ENCODE measurements at regions not wholly inside any gene's neighbourhood (a gene's known extent, or its start where the extent isn't known, plus 50 kb on each side); places are given as distances from the start of the nearest gene placed in this dataset.
"Not testable (repeated sequence)": the region's sequence is repeated elsewhere in the genome, so short reads cannot be mapped to it uniquely, and the experiment has no call there.

DNA sequence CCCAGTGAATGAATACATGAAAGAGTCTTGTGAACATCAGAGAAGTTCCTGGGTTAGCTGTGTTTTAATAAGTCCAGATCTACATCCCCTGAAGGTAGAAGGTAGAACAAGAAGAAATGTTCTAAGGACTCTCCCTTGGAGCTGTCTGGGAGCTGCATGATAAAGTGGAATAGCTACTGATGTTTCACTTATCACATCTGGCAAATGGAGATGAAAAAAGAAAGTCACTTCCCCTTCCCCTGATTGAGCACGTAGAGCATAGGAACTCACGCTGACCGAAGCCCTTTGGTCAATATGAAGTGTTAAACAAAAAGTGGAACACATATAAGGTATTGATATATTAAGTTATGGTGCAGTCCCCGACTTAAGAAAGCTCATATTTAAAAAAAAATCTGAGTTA lies 53.2 kb upstream of the PARP1 start:
- WGBS (ENCODE audit: insufficient coverage), result 60% methylated on average over 4 of the region's 4 CpGs
- H3K4me3 ChIP-seq (ENCODE audit: low read length), result no peak overlapping the region
- H3K27me3 ChIP-seq (ENCODE audit: control insufficient read depth, insufficient read depth, low read length), result no peaks in the 10 kb centered on the region
- no peak for DNase-seq
- TF ChIP-seq, protein P1, sequence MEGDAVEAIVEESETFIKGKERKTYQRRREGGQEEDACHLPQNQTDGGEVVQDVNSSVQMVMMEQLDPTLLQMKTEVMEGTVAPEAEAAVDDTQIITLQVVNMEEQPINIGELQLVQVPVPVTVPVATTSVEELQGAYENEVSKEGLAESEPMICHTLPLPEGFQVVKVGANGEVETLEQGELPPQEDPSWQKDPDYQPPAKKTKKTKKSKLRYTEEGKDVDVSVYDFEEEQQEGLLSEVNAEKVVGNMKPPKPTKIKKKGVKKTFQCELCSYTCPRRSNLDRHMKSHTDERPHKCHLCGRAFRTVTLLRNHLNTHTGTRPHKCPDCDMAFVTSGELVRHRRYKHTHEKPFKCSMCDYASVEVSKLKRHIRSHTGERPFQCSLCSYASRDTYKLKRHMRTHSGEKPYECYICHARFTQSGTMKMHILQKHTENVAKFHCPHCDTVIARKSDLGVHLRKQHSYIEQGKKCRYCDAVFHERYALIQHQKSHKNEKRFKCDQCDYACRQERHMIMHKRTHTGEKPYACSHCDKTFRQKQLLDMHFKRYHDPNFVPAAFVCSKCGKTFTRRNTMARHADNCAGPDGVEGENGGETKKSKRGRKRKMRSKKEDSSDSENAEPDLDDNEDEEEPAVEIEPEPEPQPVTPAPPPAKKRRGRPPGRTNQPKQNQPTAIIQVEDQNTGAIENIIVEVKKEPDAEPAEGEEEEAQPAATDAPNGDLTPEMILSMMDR (IDR thresholded peaks at IDR 0.05), result no peak
- intact Hi-C loops (cut with micrococcal nuclease), result no loop called here
- ATAC-seq, result no peak
- H3K9me3 Mint-ChIP-seq, result no peaks in the 10 kb centered on the region
- no peak overlapping the region for H3K27ac Mint-ChIP-seq
- H3K27ac ChIP-seq (ENCODE audit: low read length), result no peak overlapping the region
- no peaks in the 10 kb centered on the region for H3K36me3 Mint-ChIP-seq
- no peaks in the 10 kb centered on the region for H3K36me3 ChIP-seq (ENCODE audit: control insufficient read depth, insufficient read depth, low read length)
- peaks cover 9% of the 10 kb centered on the region for H3K4me1 ChIP-seq (ENCODE audit: control insufficient read depth, insufficient read depth, low read length)
- H3K4me3 Mint-ChIP-seq, result no peak overlapping the region
- no peaks in the 10 kb centered on the region for H3K9me3 ChIP-seq (ENCODE audit: control insufficient read depth, insufficient read depth, low read length)
- H3K4me1 Mint-ChIP-seq, result peaks cover 10 to 11% of the 10 kb centered on the region in 2 donors
- peaks cover 2 to 6% of the 10 kb centered on the region in 2 donors for H3K27me3 Mint-ChIP-seq (ENCODE audit: low read depth in 2 of 2)

DNA sequence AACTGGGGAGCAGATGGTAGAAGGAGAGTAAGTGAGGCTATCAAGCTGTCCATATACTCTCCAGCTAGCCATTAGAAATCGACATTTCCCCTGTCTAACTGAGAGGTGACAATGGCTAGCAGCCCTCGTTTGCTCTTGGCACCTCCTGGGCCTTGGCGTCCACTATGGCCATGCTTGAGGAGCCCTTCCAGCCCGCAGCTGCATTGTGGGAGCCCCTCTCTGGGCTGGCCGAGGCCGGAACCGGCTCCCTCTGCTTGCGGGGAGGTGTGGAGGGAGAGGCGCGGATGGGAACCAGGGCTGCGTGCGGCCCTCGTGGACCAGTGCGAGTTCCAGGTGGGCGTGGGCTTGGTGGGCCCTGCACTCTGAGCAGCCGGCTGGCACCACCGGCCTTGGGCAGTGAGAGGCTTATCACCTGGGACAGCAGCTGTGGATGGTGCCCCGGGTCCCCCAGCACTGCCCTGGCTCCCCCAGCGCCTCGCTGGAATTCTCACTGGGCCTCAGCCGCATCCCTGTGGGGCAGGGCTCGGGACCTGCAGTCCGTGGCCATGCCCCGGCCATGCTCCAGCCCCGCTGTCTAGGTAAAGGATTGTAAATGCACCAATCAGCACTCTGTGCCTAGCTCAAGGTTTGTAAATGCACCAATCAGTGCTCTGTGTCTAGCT lies 56.2 kb upstream of the PARP1 start:
- Histone ChIP-seq H3K4me3 (ENCODE audit: low read length) (no peak overlapping the region), H3K27me3 (ENCODE audit: control insufficient read depth, insufficient read depth, low read length) (peaks cover 2% of the 10 kb centered on the region), H3K9me3 (ENCODE audit: control insufficient read depth, insufficient read depth, low read length) (no peaks in the 10 kb centered on the region), H3K27ac (ENCODE audit: low read length) (no peak overlapping the region), H3K36me3 (ENCODE audit: control insufficient read depth, insufficient read depth, low read length) (no peaks in the 10 kb centered on the region), H3K4me1 (ENCODE audit: control insufficient read depth, insufficient read depth, low read length) (no peaks in the 10 kb centered on the region)
- 95% methylated on average over 25 of the region's 25 CpGs for WGBS (ENCODE audit: insufficient coverage)
- Mint-ChIP-seq H3K36me3 (no peaks in the 10 kb centered on the region), H3K27me3 (ENCODE audit: low read depth in 2 of 2) (peaks cover 11 to 28% of the 10 kb centered on the region in 2 donors), H3K9me3 (no peaks in the 10 kb centered on the region), H3K4me1 (no peaks in the 10 kb centered on the region), H3K27ac (no peak overlapping the region), H3K4me3 (no peak overlapping the region)
- ATAC-seq, result no peak
- intact Hi-C loops (cut with micrococcal nuclease), result no loop called here
- DNase-seq, result no peak
- TF ChIP-seq, protein P1 (IDR thresholded peaks at IDR 0.05), result no peak

DNA sequence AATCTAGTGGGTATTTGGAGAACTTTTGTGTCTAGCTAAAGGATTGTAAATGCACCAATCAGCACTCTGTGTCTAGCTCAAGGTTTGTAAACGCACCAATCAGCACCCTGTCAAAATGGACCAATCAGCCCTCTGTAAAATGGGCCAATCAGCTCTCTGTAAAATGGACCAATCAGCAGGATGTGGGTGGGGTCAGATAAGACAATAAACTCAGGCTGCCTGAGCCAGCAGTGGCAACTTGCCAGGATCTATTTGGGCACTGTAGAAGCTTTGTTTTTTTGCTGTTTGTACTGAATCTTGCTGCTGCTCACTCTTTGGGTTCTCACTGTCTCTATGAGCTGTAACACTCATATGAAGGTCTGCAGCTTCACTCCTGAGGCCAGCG lies 56.7 kb upstream of the PARP1 start:
- intact Hi-C loops (cut with micrococcal nuclease); H3K27ac Mint-ChIP-seq: not testable (repeated sequence)

DNA sequence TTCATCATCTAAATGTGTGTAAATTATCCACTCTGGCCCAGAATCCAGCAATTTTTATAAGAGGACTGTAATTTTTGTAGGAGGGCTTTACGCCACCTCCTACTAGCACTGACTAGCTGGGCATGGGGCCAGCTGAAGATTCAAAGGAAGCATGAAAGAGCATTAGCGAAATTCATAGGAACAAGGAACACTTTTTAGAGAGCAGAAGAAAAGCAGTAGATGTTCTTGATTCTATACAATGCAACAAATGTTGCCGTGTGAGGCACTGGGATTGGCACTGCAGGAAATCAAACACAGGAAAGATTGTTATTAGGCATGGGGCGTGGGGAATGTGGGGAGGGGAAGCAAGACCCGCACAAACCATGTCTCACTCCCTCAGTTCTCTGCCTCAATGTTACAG lies 58.4 kb upstream of the PARP1 start:
- Histone ChIP-seq H3K36me3 (ENCODE audit: control insufficient read depth, insufficient read depth, low read length) (no peaks in the 10 kb centered on the region), H3K4me3 (ENCODE audit: low read length) (no peak overlapping the region), H3K27me3 (ENCODE audit: control insufficient read depth, insufficient read depth, low read length) (peaks cover 2% of the 10 kb centered on the region), H3K4me1 (ENCODE audit: control insufficient read depth, insufficient read depth, low read length) (no peaks in the 10 kb centered on the region), H3K9me3 (ENCODE audit: control insufficient read depth, insufficient read depth, low read length) (no peaks in the 10 kb centered on the region), H3K27ac (ENCODE audit: low read length) (no peak overlapping the region)
- ATAC-seq, result no peak
- Mint-ChIP-seq H3K4me3 (no peak overlapping the region), H3K36me3 (no peaks in the 10 kb centered on the region), H3K4me1 (no peaks in the 10 kb centered on the region), H3K27ac (no peak overlapping the region), H3K27me3 (ENCODE audit: low read depth in 2 of 2) (peaks cover 16 to 34% of the 10 kb centered on the region in 2 donors), H3K9me3 (no peaks in the 10 kb centered on the region)
- intact Hi-C loops (cut with micrococcal nuclease), result no loop called here
- WGBS (ENCODE audit: insufficient coverage), result 85% methylated on average over 3 of the region's 5 CpGs
- TF ChIP-seq, protein P1 (IDR thresholded peaks at IDR 0.05), result no peak
- no peak for DNase-seq

More for the DNA sequence above, 56.7 kb upstream of the PARP1 start:
- H3K4me1 ChIP-seq (ENCODE audit: control insufficient read depth, insufficient read depth, low read length); H3K36me3 Mint-ChIP-seq; H3K27me3 ChIP-seq (ENCODE audit: control insufficient read depth, insufficient read depth, low read length); DNase-seq; H3K4me3 Mint-ChIP-seq; H3K4me3 ChIP-seq (ENCODE audit: low read length); H3K4me1 Mint-ChIP-seq; H3K9me3 ChIP-seq (ENCODE audit: control insufficient read depth, insufficient read depth, low read length); H3K9me3 Mint-ChIP-seq; H3K27ac ChIP-seq (ENCODE audit: low read length); H3K36me3 ChIP-seq (ENCODE audit: control insufficient read depth, insufficient read depth, low read length); ATAC-seq: not testable (repeated sequence)
- H3K27me3 Mint-ChIP-seq (ENCODE audit: low read depth in 2 of 2), result peaks cover 14 to 34% of the 10 kb centered on the region in 2 donors
- WGBS (ENCODE audit: insufficient coverage), result 89% methylated on average over 1 of the region's 2 CpGs
